Inflammatory macrophage (primary cell): ENCODE measurements at regions not wholly inside any gene's neighbourhood (a gene's known extent, or its start where the extent isn't known, plus 50 kb on each side); places are given as distances from the start of the nearest gene placed in this dataset.

Experiments
- DNase-seq, 2 donors: peaks; one replicate each; pipeline ENCODE4 v3.0.0-alpha.2; 2020 to 2022

DNA sequence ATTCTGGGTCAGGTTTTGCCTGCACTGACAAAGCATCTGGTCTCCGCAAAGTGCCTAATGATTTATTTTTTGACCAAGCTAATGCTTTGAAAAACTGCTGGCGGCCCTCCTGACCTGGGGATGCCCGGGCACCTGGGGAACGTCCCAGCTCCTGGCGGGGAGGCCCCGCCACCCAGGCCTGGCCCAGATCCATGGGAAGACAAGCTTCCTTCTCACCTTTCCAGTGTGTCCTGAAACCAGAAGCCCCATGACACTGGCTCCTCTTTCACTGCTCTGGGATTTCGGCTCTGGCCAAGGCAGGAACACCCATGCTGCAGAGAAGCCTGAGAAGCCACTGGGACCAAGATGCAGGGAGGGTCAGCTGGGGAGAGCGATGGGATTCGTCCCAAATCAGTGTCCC is 144.1 kb downstream of the SEC61B start:
- no peak for DNase-seq

- peak; percentile 70 to 79 for DNase-seq
Measured at GRCh38 chr9:99366621-99367020, 144.5 kb downstream of the SEC61B start.

GRCh38 chr9:99368341-99369326 is 146.6 kb downstream of the SEC61B start:
- DNase-seq, result peak; percentile 81 to 93

DNA sequence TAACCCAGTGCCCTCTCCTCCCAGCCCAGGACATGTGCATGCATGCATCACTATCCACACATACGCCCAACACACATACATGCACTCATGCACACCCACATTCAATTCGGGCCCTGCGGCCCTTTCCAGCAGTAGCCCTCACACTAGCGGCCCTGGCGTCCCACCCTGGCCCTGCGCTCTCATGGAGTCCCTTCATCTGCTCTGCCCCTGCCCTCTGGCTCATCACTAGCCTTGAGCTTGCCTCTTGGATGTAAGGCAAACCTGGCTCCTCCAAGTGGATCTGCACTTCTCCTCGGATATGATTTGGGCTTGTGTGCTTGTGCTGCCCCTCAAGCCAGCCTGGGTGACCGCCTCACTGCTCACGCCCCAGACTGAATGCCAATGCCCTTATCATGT is 147.2 kb downstream of the SEC61B start:
- no peak for DNase-seq

- no peak for DNase-seq
Measured at GRCh38 chr9:99370376-99370775, 148.3 kb downstream of the SEC61B start.

DNA sequence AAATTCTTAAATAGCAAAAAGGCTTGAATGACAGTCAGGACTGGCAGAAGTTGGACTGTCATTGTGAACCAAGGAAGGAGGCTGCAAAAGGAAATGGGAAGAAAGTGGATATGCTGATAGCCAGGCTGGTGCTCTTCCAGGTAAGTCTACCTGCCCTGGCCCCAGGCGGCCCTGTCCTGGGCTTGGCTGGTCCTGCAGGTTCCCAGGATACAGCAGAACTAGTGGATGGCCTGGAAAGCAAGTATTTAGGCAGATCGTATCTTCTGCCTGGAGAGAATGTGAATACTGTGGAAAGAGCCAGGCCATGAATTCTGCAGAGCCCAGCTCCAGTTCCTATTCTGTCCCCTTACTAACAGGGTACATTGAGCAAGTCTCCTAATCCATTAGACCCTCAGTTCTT is 149.3 kb downstream of the SEC61B start:
- no peak for DNase-seq

GRCh38 chr9:99373912-99374311 is 151.8 kb downstream of the SEC61B start:
- no peak for DNase-seq

DNA sequence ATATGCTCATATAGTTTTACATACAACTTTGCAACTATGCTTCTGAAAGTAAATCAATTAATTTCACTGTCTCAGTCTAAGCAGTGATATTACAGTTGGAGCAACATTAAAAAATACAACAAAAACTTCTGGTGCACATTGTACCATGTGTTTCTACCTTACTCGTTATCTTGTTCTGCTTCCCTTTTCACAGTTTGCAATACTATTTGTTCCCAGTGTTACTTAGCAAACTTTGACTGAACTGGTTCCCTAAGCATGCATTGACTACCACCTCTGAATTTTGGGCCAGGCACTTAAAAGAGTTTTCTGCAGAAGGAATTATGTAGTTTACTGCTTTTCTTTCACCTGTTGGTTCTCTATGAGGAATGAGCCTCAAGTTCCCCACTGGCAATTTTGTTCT is 152.7 kb downstream of the SEC61B start:
- DNase-seq, result peak; percentile 17 to 35

- peak; percentile 17 to 44 for DNase-seq
Measured at GRCh38 chr9:99375481-99375880, 153.4 kb downstream of the SEC61B start.

DNA sequence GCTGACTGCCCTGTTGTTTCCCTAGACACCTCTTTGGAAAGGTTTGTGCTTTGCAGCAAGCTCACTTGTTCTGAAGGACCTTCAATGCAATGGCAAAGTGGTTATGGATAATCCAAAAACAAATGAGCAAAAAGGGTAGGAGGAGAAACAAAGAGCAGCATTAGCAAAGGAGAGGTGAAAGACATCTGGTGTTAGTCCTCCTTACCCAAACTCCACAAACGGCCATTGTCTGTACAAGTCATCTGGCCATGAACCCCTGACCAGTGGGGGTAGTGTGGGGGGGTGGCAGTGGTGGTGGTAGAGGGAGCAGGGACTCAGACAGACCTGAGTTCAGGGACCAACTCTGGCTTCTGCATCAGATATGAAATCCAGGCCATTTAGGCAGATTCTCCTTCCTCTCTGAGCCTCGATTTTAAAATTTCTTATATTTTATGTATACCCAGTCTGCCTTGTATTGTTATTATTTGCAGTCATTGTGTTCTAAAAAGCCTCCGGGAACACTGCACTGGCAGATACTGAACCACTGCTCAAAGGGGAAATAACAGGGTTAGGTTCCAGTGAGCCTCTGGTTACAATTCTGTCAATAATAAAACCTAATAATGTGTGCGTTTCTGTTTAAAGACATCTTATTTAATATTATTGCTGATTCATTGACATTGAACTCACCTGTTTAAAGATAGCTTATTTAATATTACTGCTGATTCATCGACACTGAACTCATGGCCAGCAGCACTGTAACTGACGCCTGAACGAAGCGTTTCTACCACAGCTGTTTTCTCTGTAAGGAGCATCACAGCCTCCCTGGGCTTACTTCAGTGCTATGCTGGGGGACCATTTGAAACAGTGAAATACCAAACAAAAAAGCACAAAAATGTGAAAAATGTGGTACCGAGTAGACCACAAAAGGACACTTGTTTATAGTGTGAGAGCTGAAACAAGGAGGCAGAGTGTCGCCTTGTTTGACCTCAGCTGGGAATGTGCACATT is 156.0 kb downstream of the SEC61B start:
- no peak for DNase-seq

DNA sequence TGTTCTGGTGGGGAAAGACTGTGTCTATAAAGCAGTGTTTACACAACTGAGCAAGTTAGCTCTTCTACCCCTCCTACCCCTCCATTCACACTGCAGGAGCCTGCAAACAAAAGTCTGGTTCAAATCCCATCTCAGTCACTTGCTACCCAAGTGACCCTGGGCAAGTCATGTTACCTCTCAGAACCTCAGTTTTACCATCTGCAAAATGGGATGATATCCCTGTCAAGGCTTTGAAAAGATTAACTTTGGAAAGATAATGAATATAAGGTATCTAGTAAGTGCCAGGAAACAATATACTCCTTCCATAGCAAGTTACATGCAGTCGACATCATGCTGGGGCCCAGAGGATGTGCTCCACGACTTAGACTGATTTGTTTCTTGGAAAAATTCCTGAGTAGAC is 161.5 kb downstream of the SEC61B start:
- DNase-seq, result no peak

DNA sequence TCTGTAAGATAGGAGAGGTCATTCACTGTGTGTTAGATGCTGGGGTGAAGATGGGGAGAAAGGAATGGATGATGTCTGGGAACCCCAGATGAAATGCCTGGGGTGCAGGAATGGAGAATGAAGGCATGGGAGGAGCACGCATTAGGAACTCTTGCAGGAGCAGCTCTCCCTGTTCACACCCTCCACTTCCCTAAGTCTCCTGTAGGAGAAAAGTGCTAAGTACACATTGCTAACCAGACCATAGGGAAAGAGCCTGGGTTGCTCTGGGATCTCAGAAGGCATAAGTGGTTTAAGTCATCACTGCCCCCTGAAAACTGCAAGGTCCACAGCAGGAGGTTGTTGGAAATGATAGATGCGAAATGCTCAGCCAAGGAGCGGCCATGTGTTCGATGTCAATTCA is 163.1 kb downstream of the SEC61B start:
- no peak for DNase-seq

DNA sequence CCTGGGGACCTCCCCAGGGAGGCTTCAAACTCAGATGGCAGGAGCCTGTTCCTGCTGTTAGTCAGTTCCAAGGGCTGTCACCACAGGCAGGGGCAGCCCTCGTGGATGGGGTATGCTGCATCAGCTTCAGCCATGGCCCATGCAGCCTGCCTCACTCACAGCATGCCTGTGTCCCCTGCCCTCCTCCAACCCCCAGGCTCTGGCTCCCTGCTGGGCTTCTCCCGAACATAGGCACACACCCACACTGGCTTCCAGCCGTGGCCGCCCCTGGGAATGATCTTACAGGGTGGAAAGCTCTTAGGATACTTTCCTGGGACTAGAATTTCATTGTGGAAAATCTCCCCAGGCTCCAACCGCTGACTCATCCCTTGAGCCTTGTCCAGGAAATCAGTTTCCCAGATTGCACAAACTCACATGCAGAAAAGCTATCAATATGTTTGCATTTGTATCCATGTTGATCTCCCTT is 163.8 kb downstream of the SEC61B start:
- no peak for DNase-seq

DNA sequence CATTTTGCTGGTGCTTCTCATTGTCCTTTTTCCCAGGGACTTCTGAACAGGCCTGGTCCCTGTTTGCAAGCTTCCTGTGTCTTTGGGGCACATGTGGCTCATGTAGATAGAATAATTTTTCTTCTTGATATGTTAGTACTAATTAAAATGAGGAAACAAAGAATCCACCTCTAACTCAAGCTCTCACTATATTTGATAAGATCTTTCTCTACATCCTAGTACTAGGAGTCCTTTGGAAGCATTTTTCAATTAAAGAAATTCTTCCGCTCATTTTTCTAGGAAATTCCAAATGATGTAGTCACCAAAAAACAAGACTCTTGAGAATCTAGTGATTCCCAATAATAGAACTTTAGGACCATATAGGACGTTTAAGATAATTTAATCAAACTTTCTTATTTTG is 165.3 kb downstream of the SEC61B start:
- no peak for DNase-seq

DNA sequence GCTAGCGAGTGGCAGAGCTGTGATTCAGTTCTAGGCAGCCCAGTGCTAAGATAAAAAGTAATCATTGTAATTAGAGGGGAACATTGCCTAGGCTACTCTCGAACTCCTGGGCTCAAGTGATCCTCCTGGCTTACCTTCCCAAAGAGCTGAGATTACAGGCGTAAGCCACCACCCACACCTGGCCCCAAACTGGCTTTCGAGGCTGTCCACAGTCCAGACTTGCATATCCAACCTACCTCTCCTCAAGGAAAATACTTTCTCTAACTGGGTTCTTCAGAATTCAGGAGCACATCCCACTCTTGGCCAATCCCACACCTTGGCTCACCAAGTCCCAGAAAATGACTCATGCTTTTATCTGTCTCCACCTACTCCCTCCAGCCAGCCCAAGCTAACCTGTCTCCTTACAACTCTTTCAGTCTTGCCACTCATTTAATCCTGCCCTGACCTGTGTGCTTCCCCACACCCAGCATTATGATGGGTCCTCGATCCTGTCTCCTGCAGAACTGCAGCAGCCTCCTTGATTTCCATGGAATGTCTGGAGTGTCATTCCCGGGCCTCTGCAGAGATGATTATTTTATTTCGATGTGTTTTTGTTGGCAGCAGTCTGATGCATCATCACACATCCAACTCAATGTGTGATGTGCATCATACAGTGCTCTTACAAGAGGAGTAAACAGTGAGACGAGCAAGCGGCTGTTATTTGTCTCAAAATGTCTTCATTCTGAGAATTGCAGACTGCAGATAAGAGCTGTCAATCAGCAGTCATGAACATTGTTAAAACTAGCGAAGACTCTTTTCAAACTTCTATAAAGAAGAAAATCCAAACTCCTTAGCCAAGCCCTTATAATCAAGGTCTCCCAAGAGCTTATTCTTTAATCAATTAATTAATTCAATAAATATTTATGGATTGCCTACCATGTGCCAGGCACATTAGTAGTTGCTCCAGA is 167.3 kb downstream of the SEC61B start:
- no peak for DNase-seq

DNA sequence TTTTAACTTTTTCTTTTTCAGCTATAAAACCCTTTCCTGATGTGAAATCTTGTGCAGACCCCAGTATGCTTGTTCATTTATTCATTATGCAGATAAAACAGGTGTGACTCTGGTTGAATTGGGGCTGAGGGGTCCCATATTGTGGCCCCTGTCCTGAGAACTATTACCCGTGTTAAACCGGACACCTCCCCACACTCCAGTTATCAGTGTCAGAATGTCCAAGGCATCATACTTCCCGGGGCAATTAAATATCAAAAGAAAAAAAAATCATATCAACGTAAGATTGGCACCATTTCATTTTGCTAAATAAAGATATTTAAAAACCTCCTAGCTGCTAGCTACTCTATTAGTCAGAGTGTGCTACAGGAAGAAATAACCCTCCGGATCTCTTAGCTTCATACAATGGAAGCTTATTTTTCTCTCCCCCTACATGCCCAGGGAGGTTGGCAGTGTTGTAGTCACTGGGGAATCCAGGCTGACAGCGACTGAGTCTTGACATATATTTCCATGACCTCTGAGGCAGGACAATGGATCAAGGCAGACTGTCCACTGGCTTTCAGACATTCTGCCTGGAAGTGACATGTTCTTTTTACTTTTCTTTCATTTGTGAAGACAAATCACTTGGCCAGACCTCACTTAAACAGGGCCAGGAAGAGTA is 170.0 kb downstream of the SEC61B start:
- DNase-seq, result no peak

- DNase-seq, result no peak
Measured at GRCh38 chr9:99392986-99393385, 170.9 kb downstream of the SEC61B start.

DNA sequence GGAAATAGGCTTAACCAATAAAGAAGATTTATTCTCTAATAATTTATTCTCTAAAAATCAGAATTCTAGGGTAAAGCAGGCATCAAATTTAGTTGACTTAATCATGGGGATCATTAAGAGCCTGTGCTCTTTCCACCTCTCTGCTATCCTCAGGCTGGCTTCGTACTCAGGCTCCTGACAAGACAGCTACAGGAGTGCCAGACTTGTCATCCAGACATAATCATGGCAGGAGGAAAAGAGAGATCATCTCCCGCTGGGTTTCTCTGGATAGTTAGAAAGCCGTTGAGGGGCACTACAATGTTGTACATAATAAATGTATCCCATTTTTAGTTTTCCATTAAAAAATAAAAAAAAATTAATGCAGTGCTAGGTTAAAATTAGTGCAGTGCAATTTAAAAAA is 171.9 kb downstream of the SEC61B start:
- DNase-seq, result no peak

DNA sequence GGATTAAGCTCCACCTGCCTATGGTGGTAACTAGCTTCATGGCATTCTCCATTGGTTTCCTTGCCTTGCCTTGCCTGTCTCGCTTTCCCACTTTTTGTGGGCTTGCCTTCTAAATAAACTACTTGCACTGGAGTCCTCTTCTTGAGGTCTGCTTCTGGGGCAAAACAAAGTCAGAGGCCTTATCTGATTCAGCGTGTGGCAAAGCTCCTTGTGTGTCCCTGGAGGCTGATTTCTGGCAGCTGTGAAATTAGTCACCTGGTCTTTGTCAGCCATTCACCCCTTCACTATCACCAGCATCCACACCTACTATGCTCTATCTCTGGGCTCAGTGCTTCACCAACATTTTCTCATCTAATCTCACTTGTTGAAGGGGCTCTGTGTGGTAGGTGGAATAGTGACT is 176.2 kb downstream of the SEC61B start:
- DNase-seq, result no peak

DNA sequence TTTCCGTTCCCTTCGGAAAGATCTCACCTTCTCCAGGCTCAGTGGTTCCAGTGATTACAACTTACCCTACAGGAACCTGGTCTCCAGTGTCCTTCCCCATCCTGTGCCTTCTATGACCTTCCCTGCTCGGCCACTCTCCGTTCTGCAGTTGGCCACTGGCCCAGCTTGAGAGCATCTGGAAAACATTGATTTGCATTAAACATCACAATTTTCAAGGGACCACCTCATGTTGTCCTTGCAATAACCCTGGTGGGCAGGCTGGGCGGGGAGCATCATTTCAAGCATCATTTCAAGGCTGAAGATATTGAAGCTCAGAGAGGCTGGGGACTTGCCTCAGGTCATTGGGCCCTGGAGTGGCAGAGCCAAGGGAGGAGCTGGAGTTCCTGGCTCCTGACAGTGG is 177.4 kb downstream of the SEC61B start:
- DNase-seq, result no peak

GRCh38 chr9:99400184-99400731 is 178.2 kb downstream of the SEC61B start:
- no peak for DNase-seq
